ENCODE measurements at regions not wholly inside any gene's neighbourhood (a gene's known extent, or its start where the extent isn't known, plus 50 kb on each side); places are given as distances from the start of the nearest gene placed in this dataset.

- Histone ChIP-seq H3K27ac (no peak overlapping the region), H3K4me1 (no peaks in the 10 kb centered on the region), H3K9me3 (no peaks in the 10 kb centered on the region), H3K27me3 (no peaks in the 10 kb centered on the region), H3K36me3 (no peaks in the 10 kb centered on the region), H3K4me3 (no peak overlapping the region)
- DNase-seq (no peak), ATAC-seq (ENCODE audit: low FRiP score in 2 of 2) (no peak)
- TF ChIP-seq CTCF (IDR thresholded peaks at IDR 0.05) (no peak), POLR2AphosphoS5 (IDR thresholded peaks at IDR 0.05) (no peak)
- WGBS, 2 donors, result 87 to 95% methylated on average over 1 of the region's 1 CpG
Observed at GRCh38 chr20:9018346-9018745, 50.5 kb upstream of the PLCB4 start.

Small RNAs in the stretch of these regions (small RNA-seq; reads per million reads assigned to genes)
- gene RF00017, result 0 reads per million in 4 donors

Measured in upper lobe of left lung (tissue), 6 donors.